GM19372 (cell line): ENCODE measurements at regions not wholly inside any gene's neighbourhood (a gene's known extent, or its start where the extent isn't known, plus 50 kb on each side); places are given as distances from the start of the nearest gene placed in this dataset.

Experiments
- ATAC-seq: cut with Tn5 transposase; IDR thresholded peaks from one replicate; pipeline ENCODE4 v1.9.1; 2021; ENCODE audit warnings: mild to moderate bottlenecking, low read depth, moderate library complexity; ENCODE audit not compliant: unreplicated experiment

DNA sequence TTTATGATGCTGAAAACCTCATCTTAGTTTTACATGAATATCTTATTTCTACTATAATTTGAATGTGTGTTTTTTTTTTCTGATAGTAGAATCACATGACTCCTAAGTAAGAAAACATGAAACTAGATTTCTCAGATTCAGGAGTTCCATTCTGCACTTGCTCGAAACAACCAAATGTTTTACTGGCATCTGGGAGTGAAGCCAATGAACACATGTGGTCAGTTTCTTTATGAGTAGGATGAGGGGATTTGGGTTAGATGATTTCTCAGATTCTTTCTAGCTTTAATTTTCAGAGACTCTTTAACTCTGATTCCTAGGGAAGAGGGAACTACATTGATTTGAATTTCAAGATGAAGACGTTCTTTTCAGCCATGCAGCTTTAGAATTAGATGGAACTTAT is 225.0 kb upstream of the NT5C1B start:
- ATAC-seq: no peak

DNA sequence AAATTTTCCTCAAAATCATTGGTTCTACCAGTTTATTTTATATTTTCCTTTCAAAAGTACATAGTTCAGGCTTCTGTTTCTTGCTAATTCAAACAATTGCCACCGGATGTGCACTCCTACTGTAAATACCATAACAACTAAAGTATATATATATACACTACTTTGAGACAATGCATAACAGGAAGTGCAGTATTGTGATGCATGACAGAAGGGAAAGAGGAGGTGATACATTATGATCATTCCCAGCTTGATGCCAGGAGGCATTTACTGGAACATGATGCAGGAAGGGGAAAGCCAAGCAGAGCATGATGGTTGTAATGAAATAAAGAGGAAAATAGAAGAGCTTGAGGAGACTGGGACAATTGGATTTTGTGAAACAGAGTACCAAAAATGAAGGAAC is 215.2 kb upstream of the NT5C1B start:
- ATAC-seq: no peak

DNA sequence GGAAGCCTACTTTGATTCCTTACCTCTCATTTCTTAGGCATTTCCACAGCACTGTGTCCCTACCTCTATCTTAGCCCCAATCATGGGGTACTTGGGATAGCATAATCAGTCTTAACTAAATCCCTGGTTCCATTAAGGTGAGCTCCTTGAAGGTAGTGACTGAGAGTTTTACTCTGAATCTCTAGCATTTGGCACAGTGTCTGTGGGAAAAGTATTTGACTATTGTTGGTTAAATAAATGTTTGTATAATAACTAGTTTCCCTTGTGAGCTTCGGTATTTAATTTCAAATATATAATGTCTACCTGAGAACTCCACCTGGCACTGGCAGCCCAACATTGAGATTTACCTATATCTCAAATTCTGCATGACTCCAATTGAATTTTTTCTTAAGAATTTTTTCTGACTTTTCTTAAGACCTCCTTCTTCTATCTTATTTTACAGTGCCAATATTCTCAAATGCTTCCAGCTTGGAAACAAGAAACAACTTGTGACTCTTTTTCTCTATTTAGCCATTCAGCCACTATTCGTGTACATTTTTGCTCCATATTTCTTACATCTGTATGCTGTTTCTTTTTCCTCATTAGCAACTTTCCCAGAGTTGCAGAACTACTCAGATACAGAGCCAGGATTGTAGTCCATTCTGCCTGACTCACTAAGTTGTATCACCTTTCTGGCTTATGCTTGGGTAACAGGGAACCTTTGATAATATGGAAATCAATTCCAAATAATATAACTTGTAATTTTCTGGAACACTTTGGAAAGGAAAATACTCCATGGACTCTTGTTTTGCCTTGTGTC is 214.0 kb upstream of the NT5C1B start:
- no peak for ATAC-seq

DNA sequence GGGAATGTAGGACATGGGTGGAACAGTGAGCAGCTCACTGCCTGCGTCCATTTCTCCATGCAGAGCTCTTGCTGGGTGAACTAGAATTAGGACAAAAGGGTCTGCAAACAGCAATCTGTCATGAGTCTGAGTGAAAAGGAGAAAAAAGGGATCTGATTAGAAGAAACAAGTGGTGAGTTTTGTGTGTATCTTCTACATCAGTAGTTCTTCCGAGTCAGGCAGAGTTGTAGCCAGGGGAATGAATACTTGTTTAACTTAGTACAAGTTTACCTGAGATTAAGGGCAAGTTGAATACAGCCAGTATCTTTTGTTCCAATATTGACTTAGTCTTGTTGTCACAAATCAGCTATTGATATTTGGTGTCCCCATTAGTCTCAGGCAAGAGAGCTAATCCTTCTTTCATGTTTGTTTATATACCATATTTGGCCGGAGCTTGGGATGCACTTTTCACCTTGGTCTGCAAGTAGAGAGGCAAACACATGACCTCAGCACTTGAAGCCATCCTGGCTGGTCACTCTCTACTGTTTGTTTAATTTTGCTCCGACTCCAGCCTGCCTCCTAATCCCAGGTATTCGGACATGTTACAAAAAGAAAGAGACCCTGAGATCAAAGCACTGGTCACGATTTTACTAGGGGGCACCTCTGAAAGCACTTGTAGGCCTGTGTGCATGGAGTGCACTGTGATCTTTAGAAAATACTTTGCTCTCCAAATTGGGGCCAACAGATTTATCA is 211.0 kb upstream of the NT5C1B start:
- ATAC-seq: no peak

DNA sequence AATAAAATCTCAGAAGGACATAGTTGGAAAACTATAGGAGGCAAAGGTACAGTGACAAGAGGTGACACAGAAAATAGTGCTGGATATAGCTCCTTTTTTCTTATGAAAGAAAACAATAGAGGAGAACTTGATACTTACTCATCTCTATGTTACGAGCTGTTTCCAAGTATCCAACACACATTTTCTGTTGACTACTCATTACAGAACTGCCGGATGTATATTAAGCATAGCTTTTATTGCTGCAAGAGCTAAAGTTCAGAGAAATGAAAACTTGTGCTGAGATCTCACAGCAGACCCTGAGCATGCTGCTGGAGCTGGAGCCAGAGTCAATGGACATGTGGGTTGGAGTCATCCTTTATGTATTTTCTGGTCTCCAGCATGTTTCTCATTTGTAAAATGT is 210.0 kb upstream of the NT5C1B start:
- ATAC-seq: no peak

DNA sequence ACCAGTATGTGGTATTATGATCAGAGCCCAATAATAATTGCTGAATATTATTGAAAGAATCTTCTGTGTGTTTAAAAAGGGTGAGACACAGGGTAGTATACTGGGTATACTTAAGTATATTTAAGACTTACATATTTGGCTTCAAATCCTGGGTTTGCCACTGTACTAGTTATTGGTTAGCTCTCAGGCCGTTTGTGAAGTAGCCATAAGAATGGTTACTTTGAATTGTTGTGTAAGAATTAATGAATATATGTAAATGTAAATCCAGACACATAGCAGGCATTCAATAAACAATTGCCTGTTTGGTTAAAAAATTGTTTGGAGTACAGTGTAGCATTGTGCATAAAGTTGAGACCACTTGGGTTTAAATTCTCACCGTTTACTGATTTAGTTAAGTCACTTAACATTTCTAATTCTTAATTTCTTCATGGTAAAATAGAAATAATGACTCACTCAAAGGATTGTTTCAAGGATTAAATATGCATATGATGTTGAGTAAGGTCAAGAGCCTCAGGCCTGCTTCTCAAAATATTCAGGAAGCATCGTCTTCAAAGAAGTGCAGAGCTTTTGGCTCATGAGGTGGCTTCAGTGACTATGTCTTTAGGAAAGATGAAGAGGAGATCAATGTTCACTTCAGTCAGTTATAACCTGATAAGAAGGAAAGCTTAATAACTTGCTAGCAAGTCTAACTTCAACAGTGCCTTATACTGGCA is 207.9 kb upstream of the NT5C1B start:
- ATAC-seq: no peak

DNA sequence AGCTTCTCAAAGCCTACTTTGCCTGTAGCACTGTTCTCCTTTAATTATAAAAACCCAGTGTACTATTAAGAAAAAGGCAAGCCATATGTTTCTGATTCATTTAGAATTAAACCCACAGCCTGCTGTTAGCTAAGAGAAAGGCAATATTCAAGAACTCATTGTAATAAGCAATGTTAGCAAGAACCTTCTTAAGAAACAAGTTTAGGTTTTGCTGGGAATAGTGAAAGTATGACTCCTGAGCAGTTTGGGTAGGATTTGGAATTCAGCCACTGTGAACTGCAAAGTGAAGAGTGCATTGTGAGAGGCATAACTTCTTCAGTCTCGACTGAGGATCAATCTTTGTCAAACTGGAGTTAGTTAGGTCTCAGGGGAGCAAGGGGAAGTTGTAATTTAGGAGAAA is 206.5 kb upstream of the NT5C1B start:
- no peak for ATAC-seq

DNA sequence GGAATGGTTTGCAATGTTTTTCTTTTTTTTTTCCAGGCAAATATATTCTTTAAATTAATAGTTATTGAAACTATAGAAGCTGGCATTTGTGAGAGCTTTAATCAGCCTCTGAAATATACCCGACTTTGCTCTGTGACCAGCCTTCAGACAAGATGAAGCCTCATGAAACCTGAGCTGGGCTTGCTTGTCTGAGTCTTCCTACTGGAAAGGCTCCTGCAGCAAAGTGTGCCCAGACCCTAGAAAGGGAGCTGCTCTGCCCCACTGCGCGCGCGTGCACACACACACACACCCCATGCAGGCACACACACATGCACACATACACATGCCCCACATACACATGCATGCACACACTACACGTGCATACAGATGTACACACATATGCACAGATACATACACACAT is 203.3 kb upstream of the NT5C1B start:
- ATAC-seq: no peak

DNA sequence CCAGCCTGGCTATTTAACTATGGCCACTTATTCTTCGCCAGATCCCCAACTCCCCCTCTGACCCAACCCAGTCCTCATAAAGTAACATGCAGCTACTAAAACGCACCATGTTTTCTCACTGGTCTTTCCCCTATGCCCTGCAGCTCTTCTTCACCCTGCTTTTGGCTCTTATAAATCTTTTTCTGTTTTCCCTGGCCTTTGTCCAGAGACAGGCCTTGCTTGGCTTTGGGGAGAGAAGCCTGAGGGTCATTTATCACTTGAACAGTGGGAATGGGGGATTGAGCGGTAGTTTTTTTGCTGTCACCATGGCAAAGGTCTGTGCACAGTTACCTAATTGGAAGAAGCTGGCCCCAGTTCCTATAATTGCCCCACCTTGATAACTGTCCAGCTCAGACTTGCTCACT is 202.9 kb upstream of the NT5C1B start:
- no peak for ATAC-seq

DNA sequence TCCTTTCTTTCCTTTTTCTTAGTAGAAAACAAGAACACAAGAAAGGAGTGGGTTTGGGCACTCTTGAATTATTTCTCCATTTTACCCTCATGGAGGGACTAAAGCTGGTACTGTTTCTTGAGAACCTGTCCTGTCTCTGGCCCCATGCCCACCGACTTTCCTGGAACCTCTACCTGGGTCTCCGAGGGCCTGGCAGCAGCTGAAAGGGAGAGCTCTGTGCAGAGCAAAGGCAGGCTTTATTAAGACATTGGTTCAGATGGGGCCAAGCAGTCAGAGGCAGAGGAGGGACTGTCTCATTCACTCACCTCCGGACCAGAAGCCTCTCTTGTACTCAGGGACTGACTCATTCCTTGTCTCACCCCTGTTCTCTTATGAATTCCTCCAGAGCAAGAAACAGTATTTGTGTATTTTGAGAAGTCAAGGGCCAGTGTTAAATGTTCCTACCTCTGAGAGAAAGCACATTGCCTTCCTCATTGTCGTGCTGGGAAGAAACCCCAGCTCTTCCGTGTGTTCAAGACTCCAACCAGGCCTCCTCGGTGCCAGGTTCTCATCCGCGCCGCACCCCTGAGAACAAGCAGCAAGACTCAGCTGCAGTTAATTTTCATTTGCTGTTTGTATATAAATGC is 201.9 kb upstream of the NT5C1B start:
- no peak for ATAC-seq

DNA sequence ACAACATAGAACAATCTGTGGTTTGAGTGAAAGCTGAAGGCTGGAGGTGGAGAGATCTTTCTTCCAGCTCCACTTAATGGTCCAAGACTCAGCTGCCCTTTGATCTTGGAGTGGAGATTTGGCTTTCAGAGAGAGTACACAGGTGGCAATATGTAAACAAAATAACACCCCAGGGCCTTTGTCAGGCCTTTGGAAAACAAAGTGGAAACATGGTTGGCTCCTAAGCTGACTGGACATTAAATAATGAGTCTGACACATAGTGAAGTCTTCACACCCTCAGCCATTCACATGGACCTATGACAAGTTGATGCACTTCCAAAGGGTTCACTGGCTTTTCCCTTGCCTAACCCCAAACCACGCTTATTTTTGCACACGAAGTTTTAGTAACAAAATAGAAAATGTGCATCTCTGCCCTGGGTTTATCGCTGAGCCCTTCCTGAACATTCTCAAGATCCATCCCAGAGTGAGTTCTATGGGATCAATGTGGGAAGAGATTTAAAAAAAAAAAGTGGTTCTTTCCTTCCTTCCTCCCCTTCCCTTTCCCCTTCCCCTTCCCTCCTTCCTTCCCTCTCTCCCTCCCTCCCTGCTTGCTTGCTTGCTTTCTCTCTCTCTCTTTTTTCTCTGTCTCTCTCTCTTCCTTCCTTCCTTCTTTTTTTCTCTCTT is 201.3 kb upstream of the NT5C1B start:
- no peak for ATAC-seq

DNA sequence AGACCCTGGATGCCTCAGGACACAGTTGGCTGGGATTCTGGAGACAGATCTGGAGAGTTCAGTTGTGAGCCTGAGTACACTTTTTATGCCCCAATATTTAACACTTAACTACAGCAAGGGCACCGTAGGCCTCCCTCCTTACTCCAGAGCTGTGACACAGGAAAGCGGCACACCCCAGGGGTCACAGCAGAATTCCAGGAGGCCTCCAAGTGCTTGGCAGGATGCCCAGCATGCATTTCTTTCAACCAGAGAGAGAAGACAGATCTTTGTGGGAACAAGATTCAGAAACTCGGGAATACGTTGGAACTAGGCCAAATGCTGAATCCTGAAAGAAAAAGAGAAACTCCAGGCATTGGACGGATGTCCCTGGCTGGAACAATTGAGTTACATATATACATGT is 199.2 kb upstream of the NT5C1B start:
- no peak for ATAC-seq

DNA sequence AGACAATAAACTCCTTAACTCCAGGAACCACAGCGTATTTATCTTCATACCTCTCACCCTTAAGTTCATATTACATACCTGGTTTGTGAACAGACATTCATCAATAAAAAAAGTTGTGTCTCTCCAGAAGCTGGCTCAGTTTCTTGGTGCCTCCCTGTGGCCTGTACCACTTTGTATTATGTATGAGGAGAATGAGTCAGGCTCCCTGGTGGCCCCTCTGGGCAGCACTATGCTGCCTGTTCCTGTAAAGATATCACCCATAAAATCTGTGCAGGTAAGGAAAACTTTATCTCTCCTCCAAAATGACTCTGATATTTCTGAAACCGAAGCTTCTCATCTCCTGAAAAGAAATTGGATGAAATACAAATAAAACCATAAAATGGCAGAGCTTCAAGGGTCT is 198.4 kb upstream of the NT5C1B start:
- ATAC-seq: no peak

DNA sequence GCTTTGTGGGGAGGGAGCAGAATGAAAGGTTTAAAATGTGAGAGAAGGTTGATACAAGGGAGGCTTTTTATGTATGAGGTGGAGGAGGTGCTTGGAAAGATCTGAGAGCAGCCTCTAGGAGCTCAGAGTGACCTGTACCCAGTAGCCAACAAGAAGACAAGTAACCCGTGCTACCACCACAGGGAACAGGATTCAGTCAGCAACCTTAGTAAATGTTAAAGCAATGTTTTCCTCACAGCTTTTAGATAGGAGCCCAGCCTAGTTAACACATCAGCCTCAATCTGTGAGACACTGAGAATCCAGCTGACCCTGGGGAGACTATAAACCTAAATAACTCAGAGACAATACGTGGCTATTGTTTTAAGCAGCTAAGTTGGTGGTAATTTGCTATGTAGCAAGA is 194.9 kb upstream of the NT5C1B start:
- no peak for ATAC-seq

DNA sequence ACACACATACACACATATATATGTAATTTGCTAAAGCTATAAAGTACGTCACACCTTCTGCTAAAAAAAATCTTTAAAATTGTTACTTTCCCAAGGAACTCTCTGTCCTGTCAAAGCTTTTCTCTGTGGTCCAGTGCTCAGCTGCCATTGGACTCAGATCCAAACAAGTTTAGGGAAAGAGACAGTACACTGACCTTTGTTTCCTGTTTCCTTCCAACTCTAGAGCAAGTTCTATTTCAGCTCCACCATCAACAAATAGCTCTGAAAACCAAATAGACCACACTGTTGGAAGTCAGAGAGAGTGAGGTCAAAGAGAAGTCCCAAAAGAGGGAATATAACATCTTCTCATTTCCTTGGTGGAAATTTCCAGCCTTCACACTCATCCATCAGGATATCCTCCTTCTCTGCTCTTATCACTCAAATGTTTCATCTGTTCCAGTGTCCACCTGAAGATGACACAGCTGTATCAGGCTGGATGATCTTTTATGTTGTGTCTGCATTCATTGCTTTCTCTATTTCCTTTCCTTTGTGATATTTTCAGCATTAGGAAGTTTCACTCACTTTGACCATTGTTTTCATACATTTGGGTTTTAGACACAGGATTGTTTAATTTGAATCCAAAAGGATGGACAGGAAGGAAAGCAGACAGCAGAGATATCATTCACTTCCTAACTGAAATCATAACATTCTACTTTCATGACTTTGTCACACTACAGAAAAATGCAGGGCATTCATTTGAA is 192.3 kb upstream of the NT5C1B start:
- no peak for ATAC-seq

DNA sequence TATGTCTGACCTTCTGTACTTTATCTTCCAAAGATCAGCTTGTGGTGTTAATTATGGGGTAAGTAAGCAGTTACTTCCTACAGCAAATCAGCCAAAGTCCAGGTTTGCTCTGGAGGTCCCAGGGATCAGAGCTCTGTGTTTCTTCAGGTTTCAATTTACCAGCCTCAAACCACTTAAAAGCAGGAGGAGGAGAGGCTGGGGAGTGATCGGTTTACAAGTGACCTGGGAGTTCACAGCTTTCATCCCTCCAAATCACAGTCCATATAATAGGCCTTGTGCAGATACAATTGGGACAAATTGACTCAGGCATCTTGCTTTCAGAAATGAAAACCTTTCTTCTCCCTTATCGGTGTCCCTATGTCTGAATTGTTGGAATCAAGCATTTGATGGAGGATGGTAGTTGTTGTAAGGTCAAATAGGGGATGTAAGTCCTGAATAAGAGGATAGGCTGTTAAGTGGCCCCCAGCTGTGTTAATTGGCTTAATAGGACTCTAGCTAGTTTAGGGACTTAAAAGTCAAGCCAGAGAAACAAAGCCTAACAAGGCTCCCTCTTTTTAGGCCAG is 188.0 kb upstream of the NT5C1B start:
- no peak for ATAC-seq

DNA sequence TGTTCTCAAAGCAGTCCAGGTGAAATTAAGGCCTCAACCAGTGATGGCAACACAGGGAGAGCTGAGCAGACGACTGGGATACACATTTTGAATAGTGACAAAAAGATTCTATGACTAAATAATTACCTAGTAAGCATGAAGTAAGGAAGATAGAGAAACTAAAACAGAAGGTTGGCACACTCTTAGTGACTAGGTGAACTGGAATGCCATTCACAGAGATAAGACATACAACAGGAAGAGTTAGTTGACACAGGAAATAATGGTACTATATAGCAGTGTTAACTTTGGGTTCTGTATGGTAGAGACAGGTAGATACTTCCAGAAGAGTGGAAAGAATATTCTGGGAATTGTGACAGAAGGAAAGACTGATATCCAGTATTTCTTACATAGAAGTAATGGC is 181.8 kb upstream of the NT5C1B start:
- ATAC-seq: no peak

DNA sequence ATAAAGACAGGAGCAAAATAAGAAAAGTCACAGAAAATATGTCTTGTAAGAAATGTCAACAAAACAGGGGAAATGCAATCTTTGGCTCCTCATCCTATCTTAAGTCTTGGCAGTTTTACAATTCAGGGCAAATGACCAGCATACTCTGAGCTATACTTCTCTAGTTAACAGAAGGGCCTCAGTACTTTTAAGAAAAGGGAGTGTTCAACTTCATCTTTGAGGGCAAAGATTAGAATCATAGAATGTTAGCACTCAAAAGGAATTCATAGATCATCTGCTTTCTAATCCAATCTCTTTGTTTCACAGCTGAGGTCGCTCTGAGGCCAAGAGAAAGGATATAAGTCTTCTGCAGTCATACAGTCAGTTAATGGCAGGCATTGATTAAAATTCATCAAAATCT is 174.0 kb upstream of the NT5C1B start:
- no peak for ATAC-seq

DNA sequence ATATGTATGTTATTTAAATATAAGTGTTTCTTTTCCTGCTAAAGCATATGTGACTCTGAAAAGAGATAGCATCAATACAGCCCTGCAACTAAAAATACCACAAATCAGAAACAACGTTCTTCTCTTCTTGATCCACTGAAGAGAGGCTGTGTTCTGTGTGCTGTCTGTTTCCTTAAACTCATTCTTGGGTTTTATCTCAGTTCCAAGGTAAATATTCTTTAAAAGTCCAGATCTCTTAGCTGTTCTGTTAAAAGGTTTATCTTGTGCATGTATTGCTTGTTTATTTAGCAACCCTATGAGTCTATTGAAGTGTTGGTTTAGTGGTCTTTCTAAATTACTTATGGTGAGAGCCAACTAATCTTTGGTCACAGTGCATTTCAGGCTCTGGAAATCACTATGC is 173.3 kb upstream of the NT5C1B start:
- ATAC-seq: no peak

DNA sequence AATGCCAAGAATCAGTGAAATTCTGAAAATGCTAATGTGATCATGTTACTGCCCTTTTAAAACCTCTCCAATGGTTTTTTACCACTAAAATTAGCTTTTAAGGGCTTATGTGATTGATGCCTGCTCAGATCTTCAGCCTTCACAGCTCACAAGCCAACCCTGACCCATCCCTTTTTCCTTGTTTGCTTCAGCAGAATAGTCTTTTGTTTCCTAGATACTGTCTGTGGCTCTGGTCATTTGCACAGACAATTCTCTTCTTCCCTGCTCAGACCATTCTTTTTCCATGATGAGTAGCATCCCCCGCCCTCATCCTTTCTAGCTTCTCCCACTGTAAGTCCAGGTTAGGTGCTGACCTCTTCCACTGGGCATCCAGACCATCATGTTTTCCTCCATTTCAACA is 164.9 kb upstream of the NT5C1B start:
- no peak for ATAC-seq
